MM.1S (cell line): ENCODE measurements at regions not wholly inside any gene's neighbourhood (a gene's known extent, or its start where the extent isn't known, plus 50 kb on each side); places are given as distances from the start of the nearest gene placed in this dataset.

ENCODE experiments used
- DNase-seq: peaks from one replicate; pipeline ENCODE4 v3.0.0-alpha.2; 2015
- H2AFZ ChIP-seq: fragments of 300-600 bp; sonication (generic); 2 replicates; pipeline ENCODE4 v1.6.0; 2016; ENCODE audit warnings: antibody characterized with exemption, low read length
- H3F3A ChIP-seq: fragments of 300-600 bp; sonication (generic); 2 replicates; pipeline ENCODE4 v1.6.1; 2016; ENCODE audit warnings: mild to moderate bottlenecking, antibody characterized with exemption, low read length, moderate library complexity, mixed read lengths; ENCODE audit not compliant: insufficient read depth
- H3K27ac ChIP-seq: fragments of 300-600 bp; sonication (generic); 2 replicates; pipeline ENCODE4 v1.5.1; 2016; ENCODE audit warnings: mild to moderate bottlenecking, low read length
- H3K27me3 ChIP-seq: fragments of 300-600 bp; sonication (generic); replicated peaks from 2 replicates; pipeline ENCODE4 v1.6.0; 2016; ENCODE audit warnings: low read length; ENCODE audit not compliant: insufficient read depth
- H3K36me3 ChIP-seq: fragments of 300-600 bp; sonication (generic); replicated peaks from 2 replicates; pipeline ENCODE4 v1.6.1; 2016; ENCODE audit warnings: mild to moderate bottlenecking, low read length, mixed read lengths; ENCODE audit not compliant: insufficient read depth
- H3K4me1 ChIP-seq: fragments of 300-600 bp; sonication (generic); 2 replicates; pipeline ENCODE4 v1.6.1; 2016; ENCODE audit warnings: low read length, mixed read lengths
- H3K4me2 ChIP-seq: fragments of 300-600 bp; sonication (generic); 2 replicates; pipeline ENCODE4 v1.6.0; 2016; ENCODE audit warnings: low read depth, low read length
- H3K4me3 ChIP-seq: fragments of 300-600 bp; sonication (generic); 2 replicates; pipeline ENCODE4 v1.5.1; 2016; ENCODE audit warnings: low read length, mixed read lengths
- H3K79me2 ChIP-seq: fragments of 300-600 bp; sonication (generic); 2 replicates; pipeline ENCODE4 v1.6.1; 2016; ENCODE audit warnings: mixed run types, low read length, mixed read lengths
- H3K9ac ChIP-seq: fragments of 300-600 bp; sonication (generic); 2 replicates; pipeline ENCODE4 v1.6.1; 2016; ENCODE audit warnings: low read length, mixed read lengths
- H3K9me2 ChIP-seq: fragments of 300-600 bp; sonication (generic); replicated peaks from 2 replicates; pipeline ENCODE4 v1.6.1; 2016; ENCODE audit warnings: mild to moderate bottlenecking, low read length, mixed read lengths; ENCODE audit not compliant: insufficient read depth
- H3K9me3 ChIP-seq: fragments of 300-600 bp; sonication (generic); replicated peaks from 2 replicates; pipeline ENCODE4 v1.6.1; 2016; ENCODE audit warnings: mild to moderate bottlenecking, low read length, mixed read lengths; ENCODE audit not compliant: insufficient read depth
- H4K20me1 ChIP-seq: fragments of 300-600 bp; sonication (generic); 2 replicates; pipeline ENCODE4 v1.6.1; 2016; ENCODE audit warnings: mild to moderate bottlenecking, low read length, moderate library complexity, mixed read lengths; ENCODE audit not compliant: insufficient read depth
- EZH2 ChIP-seq: fragments of 300-600 bp; sonication (generic); optimal IDR thresholded peaks from 2 replicates; pipeline ENCODE3; 2017; ENCODE audit warnings: low read depth, mild to moderate bottlenecking, antibody characterized with exemption, low read length, mixed read lengths
- EZH2phosphoT487 ChIP-seq: fragments of 300-600 bp; sonication (generic); IDR thresholded peaks from 2 replicates; pipeline ENCODE4 v1.6.1; 2018; ENCODE audit warnings: antibody characterized with exemption, low read length
- TF ChIP-seq, protein P1 (sequence below): fragments of 300-600 bp; sonication (generic); IDR thresholded peaks from 2 replicates; pipeline ENCODE4 v1.5.1; 2016; ENCODE audit warnings: antibody characterized with exemption, low read length, mixed read lengths

DNA sequence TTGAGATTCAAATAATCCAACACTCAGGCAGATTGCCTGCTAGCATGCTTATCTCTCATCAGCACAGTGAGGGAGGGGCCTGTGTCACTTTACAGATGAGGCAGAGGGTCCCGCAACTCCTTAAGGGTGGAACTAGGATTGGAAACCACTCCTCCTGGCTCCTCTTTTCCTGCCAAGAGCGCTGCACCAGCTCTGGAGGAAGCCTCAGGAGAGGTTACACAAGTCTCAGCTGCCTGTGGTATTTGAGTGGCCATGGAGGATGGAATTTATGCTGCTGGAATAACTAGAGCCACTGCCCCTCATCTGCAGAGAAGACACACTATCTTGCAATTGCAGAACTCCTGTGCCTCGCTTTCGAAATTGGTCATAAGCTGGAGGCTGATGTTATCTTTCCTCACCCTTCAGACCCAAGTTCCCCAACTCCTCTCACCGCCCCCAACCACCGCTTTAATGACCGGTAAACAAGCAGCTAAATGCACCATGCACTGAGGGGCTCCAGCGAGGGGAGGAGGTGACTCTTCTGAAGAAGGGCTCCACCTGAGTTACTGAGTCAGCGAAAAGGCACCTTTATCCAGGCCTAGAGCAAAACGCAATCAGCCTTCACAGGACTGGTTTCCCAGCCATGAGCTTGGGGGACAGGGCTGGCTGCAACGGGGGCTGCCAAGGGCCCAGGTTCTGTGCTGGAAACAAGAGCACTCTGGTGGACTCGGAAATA is 245.8 kb downstream of the SOX11 start:
- Histone ChIP-seq H3K27me3 (no peaks in the 10 kb centered on the region), H3K9me3 (no peaks in the 10 kb centered on the region), H4K20me1 (no peaks in the 10 kb centered on the region), H3K4me3 (no peak overlapping the region), H3K36me3 (no peaks in the 10 kb centered on the region), H3K9ac (no peak overlapping the region), H3K27ac (no peak overlapping the region), H3K4me1 (peaks cover 14% of the 10 kb centered on the region), H3K79me2 (no peaks in the 10 kb centered on the region), H3K4me2 (no peak overlapping the region), H3K9me2 (no peaks in the 10 kb centered on the region), H3F3A (peaks cover 5% of the 10 kb centered on the region; the same call in 1 of the 2 replicates), H2AFZ (no peak overlapping the region)
- DNase-seq = no peak
- no peak for TF ChIP-seq EZH2phosphoT487
- TF ChIP-seq, protein P1, sequence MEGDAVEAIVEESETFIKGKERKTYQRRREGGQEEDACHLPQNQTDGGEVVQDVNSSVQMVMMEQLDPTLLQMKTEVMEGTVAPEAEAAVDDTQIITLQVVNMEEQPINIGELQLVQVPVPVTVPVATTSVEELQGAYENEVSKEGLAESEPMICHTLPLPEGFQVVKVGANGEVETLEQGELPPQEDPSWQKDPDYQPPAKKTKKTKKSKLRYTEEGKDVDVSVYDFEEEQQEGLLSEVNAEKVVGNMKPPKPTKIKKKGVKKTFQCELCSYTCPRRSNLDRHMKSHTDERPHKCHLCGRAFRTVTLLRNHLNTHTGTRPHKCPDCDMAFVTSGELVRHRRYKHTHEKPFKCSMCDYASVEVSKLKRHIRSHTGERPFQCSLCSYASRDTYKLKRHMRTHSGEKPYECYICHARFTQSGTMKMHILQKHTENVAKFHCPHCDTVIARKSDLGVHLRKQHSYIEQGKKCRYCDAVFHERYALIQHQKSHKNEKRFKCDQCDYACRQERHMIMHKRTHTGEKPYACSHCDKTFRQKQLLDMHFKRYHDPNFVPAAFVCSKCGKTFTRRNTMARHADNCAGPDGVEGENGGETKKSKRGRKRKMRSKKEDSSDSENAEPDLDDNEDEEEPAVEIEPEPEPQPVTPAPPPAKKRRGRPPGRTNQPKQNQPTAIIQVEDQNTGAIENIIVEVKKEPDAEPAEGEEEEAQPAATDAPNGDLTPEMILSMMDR = no peak
- no peak for TF ChIP-seq EZH2

- H3K9ac ChIP-seq = no peak overlapping the region
Measured at GRCh38 chr2:5938566-5938896, 246.3 kb downstream of the SOX11 start.

GRCh38 chr2:5939553-5939952 is 247.4 kb downstream of the SOX11 start:
- Histone ChIP-seq H3K27ac (no peak overlapping the region), H3K9me3 (no peaks in the 10 kb centered on the region)
- TF ChIP-seq, protein P1 = no peak
- no peak for TF ChIP-seq EZH2phosphoT487
- TF ChIP-seq EZH2 = no peak

More at GRCh38 chr2:5938566-5938896, 246.3 kb downstream of the SOX11 start:
- H3K9me3 ChIP-seq = no peaks in the 10 kb centered on the region
- H3K27ac ChIP-seq = no peak overlapping the region
- H3K4me2 ChIP-seq = no peak overlapping the region
- no peaks in the 10 kb centered on the region for H3K36me3 ChIP-seq
- H3F3A ChIP-seq = peaks cover 5% of the 10 kb centered on the region; the same call in 1 of the 2 replicates
- H2AFZ ChIP-seq = no peak overlapping the region
- TF ChIP-seq EZH2phosphoT487 (no peak), EZH2 (no peak)
- TF ChIP-seq, protein P1 = no peak
- H3K27me3 ChIP-seq = no peaks in the 10 kb centered on the region
- peaks cover 15% of the 10 kb centered on the region for H3K4me1 ChIP-seq
- no peaks in the 10 kb centered on the region for H3K9me2 ChIP-seq
- H3K4me3 ChIP-seq = no peak overlapping the region
- no peak for DNase-seq
- no peaks in the 10 kb centered on the region for H3K79me2 ChIP-seq
- no peaks in the 10 kb centered on the region for H4K20me1 ChIP-seq

More at GRCh38 chr2:5939553-5939952, 247.4 kb downstream of the SOX11 start:
- peaks cover 15% of the 10 kb centered on the region for H3K4me1 ChIP-seq
- H3F3A ChIP-seq = peaks cover 5% of the 10 kb centered on the region; the same call in 1 of the 2 replicates
- no peaks in the 10 kb centered on the region for H3K36me3 ChIP-seq
- no peaks in the 10 kb centered on the region for H3K9me2 ChIP-seq
- no peak overlapping the region for H3K4me2 ChIP-seq
- H4K20me1 ChIP-seq = no peaks in the 10 kb centered on the region
- H3K4me3 ChIP-seq = no peak overlapping the region
- DNase-seq = no peak
- H3K27me3 ChIP-seq = no peaks in the 10 kb centered on the region
- H2AFZ ChIP-seq = no peak overlapping the region
- H3K79me2 ChIP-seq = no peaks in the 10 kb centered on the region
- no peak overlapping the region for H3K9ac ChIP-seq
